ENCODE measurements at regions not wholly inside any gene's neighbourhood (a gene's known extent, or its start where the extent isn't known, plus 50 kb on each side); places are given as distances from the start of the nearest gene placed in this dataset.

GRCh38 chr15:96171853-96172296 is 158.6 kb upstream of the NR2F2 start:
- TF ChIP-seq CTCF (IDR thresholded peaks at IDR 0.05; ENCODE audit: control insufficient read depth, insufficient read depth, low read depth, low read length, missing control alignments) = no peak
- no peak for DNase-seq (ENCODE audit: low read depth)
- no peak overlapping the region for H3K4me3 ChIP-seq (ENCODE audit: control insufficient read depth, low read depth, low read length)

GRCh38 chr15:96172417-96172816 is 158.1 kb upstream of the NR2F2 start:
- H3K4me3 ChIP-seq (ENCODE audit: control insufficient read depth, low read depth, low read length) = no peak overlapping the region
- TF ChIP-seq CTCF (IDR thresholded peaks at IDR 0.05; ENCODE audit: control insufficient read depth, insufficient read depth, low read depth, low read length, missing control alignments) = no peak
- DNase-seq (ENCODE audit: low read depth) = no peak

GRCh38 chr15:96176831-96177230 is 153.7 kb upstream of the NR2F2 start:
- no peak for DNase-seq (ENCODE audit: low read depth)
- TF ChIP-seq CTCF (IDR thresholded peaks at IDR 0.05; ENCODE audit: control insufficient read depth, insufficient read depth, low read depth, low read length, missing control alignments) = no peak
- no peak overlapping the region for H3K4me3 ChIP-seq (ENCODE audit: control insufficient read depth, low read depth, low read length)

- no peak for DNase-seq (ENCODE audit: low read depth)
- TF ChIP-seq CTCF (IDR thresholded peaks at IDR 0.05; ENCODE audit: control insufficient read depth, insufficient read depth, low read depth, low read length, missing control alignments) = no peak
- H3K4me3 ChIP-seq (ENCODE audit: control insufficient read depth, low read depth, low read length) = no peak overlapping the region
Measured at GRCh38 chr15:96177279-96177678, 153.2 kb upstream of the NR2F2 start.

- H3K4me3 ChIP-seq (ENCODE audit: control insufficient read depth, low read depth, low read length) = no peak overlapping the region
- no peak for DNase-seq (ENCODE audit: low read depth)
- TF ChIP-seq CTCF (IDR thresholded peaks at IDR 0.05; ENCODE audit: control insufficient read depth, insufficient read depth, low read depth, low read length, missing control alignments) = no peak
Measured at GRCh38 chr15:96180087-96180748, 150.3 kb upstream of the NR2F2 start.

- no peak for TF ChIP-seq CTCF (IDR thresholded peaks at IDR 0.05; ENCODE audit: control insufficient read depth, insufficient read depth, low read depth, low read length, missing control alignments)
- DNase-seq (ENCODE audit: low read depth) = no peak
- H3K4me3 ChIP-seq (ENCODE audit: control insufficient read depth, low read depth, low read length) = no peak overlapping the region
Measured at GRCh38 chr15:96181217-96181616, 149.3 kb upstream of the NR2F2 start.

All from AG09309 (cell line).